ENCODE measurements at regions not wholly inside any gene's neighbourhood (a gene's known extent, or its start where the extent isn't known, plus 50 kb on each side); places are given as distances from the start of the nearest gene placed in this dataset.
A peak's percentile ranks its signal among the peaks of the same experiment; 100 is the strongest.

GRCh38 chr4:137967480-137968190, 274.5 kb downstream of the SLC7A11 start:
- no peak for ATAC-seq (ENCODE audit: low read depth)
- no peak for DNase-seq (ENCODE audit: low spot score)
- Histone ChIP-seq H3K4me3 (ENCODE audit: severe bottlenecking) (no peak overlapping the region), H3K27ac (ENCODE audit: poor library complexity, severe bottlenecking) (peak overlapping the region; percentile 27), H3K4me1 (ENCODE audit: insufficient read depth, poor library complexity, severe bottlenecking) (peaks cover 1% of the 10 kb centered on the region), H3K36me3 (ENCODE audit: low read depth) (no peaks in the 10 kb centered on the region), H3K27me3 (ENCODE audit: insufficient read depth, poor library complexity, severe bottlenecking) (no peaks in the 10 kb centered on the region), H3K9me3 (ENCODE audit: severe bottlenecking) (no peaks in the 10 kb centered on the region)
- TF ChIP-seq CTCF (IDR thresholded peaks at IDR 0.05; ENCODE audit: poor library complexity, severe bottlenecking), result no peak

- ATAC-seq (ENCODE audit: low read depth), result no peak
- Histone ChIP-seq H3K9me3 (ENCODE audit: severe bottlenecking) (no peaks in the 10 kb centered on the region), H3K27ac (ENCODE audit: poor library complexity, severe bottlenecking) (no peak overlapping the region), H3K36me3 (ENCODE audit: low read depth) (no peaks in the 10 kb centered on the region), H3K4me3 (ENCODE audit: severe bottlenecking) (no peak overlapping the region), H3K4me1 (ENCODE audit: insufficient read depth, poor library complexity, severe bottlenecking) (peaks cover 13% of the 10 kb centered on the region), H3K27me3 (ENCODE audit: insufficient read depth, poor library complexity, severe bottlenecking) (no peaks in the 10 kb centered on the region)
- no peak for TF ChIP-seq CTCF (IDR thresholded peaks at IDR 0.05; ENCODE audit: poor library complexity, severe bottlenecking)
- DNase-seq (ENCODE audit: low spot score), result no peak
Measured at GRCh38 chr4:137966504-137966903, 275.6 kb downstream of the SLC7A11 start.

GRCh38 chr4:137961051-137961438, 281.1 kb downstream of the SLC7A11 start:
- Histone ChIP-seq H3K27me3 (ENCODE audit: insufficient read depth, poor library complexity, severe bottlenecking) (no peaks in the 10 kb centered on the region), H3K4me1 (ENCODE audit: insufficient read depth, poor library complexity, severe bottlenecking) (peaks cover 43% of the 10 kb centered on the region), H3K36me3 (ENCODE audit: low read depth) (no peaks in the 10 kb centered on the region), H3K9me3 (ENCODE audit: severe bottlenecking) (no peaks in the 10 kb centered on the region), H3K27ac (ENCODE audit: poor library complexity, severe bottlenecking) (peak overlapping the region; percentile 95), H3K4me3 (ENCODE audit: severe bottlenecking) (no peak overlapping the region)
- DNase-seq (ENCODE audit: low spot score) (peak; percentile 85), ATAC-seq (ENCODE audit: low read depth) (peak; percentile 92)
- TF ChIP-seq CTCF (IDR thresholded peaks at IDR 0.05; ENCODE audit: poor library complexity, severe bottlenecking), result no peak

GRCh38 chr4:137960371-137961050, 281.6 kb downstream of the SLC7A11 start:
- TF ChIP-seq CTCF (IDR thresholded peaks at IDR 0.05; ENCODE audit: poor library complexity, severe bottlenecking), result no peak
- H3K4me3 ChIP-seq (ENCODE audit: severe bottlenecking), result no peak overlapping the region
- H3K36me3 ChIP-seq (ENCODE audit: low read depth), result no peaks in the 10 kb centered on the region
- peak overlapping the region; percentile 95 for H3K27ac ChIP-seq (ENCODE audit: poor library complexity, severe bottlenecking)
- DNase-seq (ENCODE audit: low spot score) (no peak), ATAC-seq (ENCODE audit: low read depth) (peak; percentile 72)
- H3K27me3 ChIP-seq (ENCODE audit: insufficient read depth, poor library complexity, severe bottlenecking), result no peaks in the 10 kb centered on the region
- no peaks in the 10 kb centered on the region for H3K9me3 ChIP-seq (ENCODE audit: severe bottlenecking)
- peaks cover 48% of the 10 kb centered on the region for H3K4me1 ChIP-seq (ENCODE audit: insufficient read depth, poor library complexity, severe bottlenecking)

GRCh38 chr4:137957806-137958205, 284.3 kb downstream of the SLC7A11 start:
- no peak overlapping the region for H3K4me3 ChIP-seq (ENCODE audit: severe bottlenecking)
- H3K9me3 ChIP-seq (ENCODE audit: severe bottlenecking), result no peaks in the 10 kb centered on the region
- H3K27ac ChIP-seq (ENCODE audit: poor library complexity, severe bottlenecking), result no peak overlapping the region
- DNase-seq (ENCODE audit: low spot score), result no peak
- H3K36me3 ChIP-seq (ENCODE audit: low read depth), result no peaks in the 10 kb centered on the region
- no peak for TF ChIP-seq CTCF (IDR thresholded peaks at IDR 0.05; ENCODE audit: poor library complexity, severe bottlenecking)
- H3K27me3 ChIP-seq (ENCODE audit: insufficient read depth, poor library complexity, severe bottlenecking), result no peaks in the 10 kb centered on the region
- peaks cover 52% of the 10 kb centered on the region for H3K4me1 ChIP-seq (ENCODE audit: insufficient read depth, poor library complexity, severe bottlenecking)
- ATAC-seq (ENCODE audit: low read depth), result no peak

Measured in RWPE2 (cell line).